GM12878 (cell line): ENCODE measurements at regions not wholly inside any gene's neighbourhood (a gene's known extent, or its start where the extent isn't known, plus 50 kb on each side); places are given as distances from the start of the nearest gene placed in this dataset.

Experiments used
- BCLAF1 ChIP-seq: fragments of 450-650 bp; IDR thresholded peaks from 2 replicates; pipeline ENCODE4 v1.6.1; 2017; ENCODE audit warnings: antibody characterized with exemption, mild to moderate bottlenecking, moderate library complexity
- CREM ChIP-seq: IDR thresholded peaks from 2 replicates; pipeline ENCODE4 v1.6.1; 2014; ENCODE audit warnings: antibody characterized with exemption, low read depth
- CTCF ChIP-seq, 3 experiments: IDR thresholded peaks in 2 of 3; conservative IDR thresholded peaks in 1 of 3; 2 replicates each; pipeline ENCODE4 v1.5.1; 2011; ENCODE audit warnings: low read depth in 3 of 3, low read length in 3 of 3, mild to moderate bottlenecking in 3 of 3, control low read depth in 2 of 3, moderate library complexity in 2 of 3, inconsistent platforms in 1 of 3, mixed read lengths in 1 of 3; ENCODE audit not compliant: control insufficient read depth in 2 of 3, insufficient read depth in 1 of 3; ENCODE audit errors: extremely low read depth in 1 of 3
- ELK1 ChIP-seq: IDR thresholded peaks from 2 replicates; pipeline ENCODE4 v1.6.1; 2012; ENCODE audit warnings: low read depth, low read length, improper control_type of control experiment
- KDM1A ChIP-seq: fragments of 200-600 bp; sonication (generic); IDR thresholded peaks from 2 replicates; pipeline ENCODE4 v1.6.1; 2016; ENCODE audit warnings: borderline replicate concordance
- NFIC ChIP-seq: IDR thresholded peaks from 2 replicates; pipeline ENCODE4 v1.6.1; 2012; ENCODE audit warnings: low read depth, mild to moderate bottlenecking, inconsistent platforms, low read length, moderate library complexity
- NFYB ChIP-seq: IDR thresholded peaks from 2 replicates; pipeline ENCODE4 v1.6.1; 2011; ENCODE audit warnings: low read depth, mild to moderate bottlenecking, low read length, improper control_type of control experiment, moderate library complexity; ENCODE audit not compliant: insufficient read depth
- POLR2AphosphoS2 ChIP-seq: IDR thresholded peaks from 2 replicates; pipeline ENCODE4 v1.6.1; 2011; ENCODE audit warnings: low read depth, mild to moderate bottlenecking, low read length, improper control_type of control experiment, moderate library complexity
- SREBF2 ChIP-seq: IDR thresholded peaks from 2 replicates; pipeline ENCODE4 v1.6.1; 2012; ENCODE audit warnings: mild to moderate bottlenecking, low read length
- WRNIP1 ChIP-seq: IDR thresholded peaks from 2 replicates; pipeline ENCODE4 v1.6.1; 2011; ENCODE audit warnings: low read depth, low read length, improper control_type of control experiment, borderline replicate concordance
- YY1 ChIP-seq: IDR thresholded peaks from 2 replicates; pipeline ENCODE4 v1.6.1; 2011; ENCODE audit warnings: low read depth, mild to moderate bottlenecking, low read length
- ZNF384 ChIP-seq: IDR thresholded peaks from 2 replicates; pipeline ENCODE4 v1.6.1; 2012; ENCODE audit warnings: low read depth, mild to moderate bottlenecking, low read length, improper control_type of control experiment, borderline replicate concordance

GRCh38 chr4:13983189-13983790 is 355.8 kb upstream of the BOD1L1 start:
- TF ChIP-seq CTCF (IDR thresholded peaks at IDR 0.05 in 2 of 3, conservative IDR thresholded peaks at IDR 0.05 in 1 of 3; ENCODE audit: control insufficient read depth in 2 of 3, extremely low read depth in 1 of 3, insufficient read depth in 1 of 3, low read depth in 3 of 3, low read length in 3 of 3) (no peak), YY1 (no peak), POLR2AphosphoS2 (no peak), SREBF2 (no peak), NFYB (no peak), KDM1A (no peak), ELK1 (no peak), WRNIP1 (no peak), CREM (no peak), NFIC (no peak), ZNF384 (no peak), BCLAF1 (no peak)
